ENCODE measurements at regions not wholly inside any gene's neighbourhood (a gene's known extent, or its start where the extent isn't known, plus 50 kb on each side); places are given as distances from the start of the nearest gene placed in this dataset.
"Not testable (repeated sequence)": the region's sequence is repeated elsewhere in the genome, so short reads cannot be mapped to it uniquely, and the experiment has no call there.

DNA sequence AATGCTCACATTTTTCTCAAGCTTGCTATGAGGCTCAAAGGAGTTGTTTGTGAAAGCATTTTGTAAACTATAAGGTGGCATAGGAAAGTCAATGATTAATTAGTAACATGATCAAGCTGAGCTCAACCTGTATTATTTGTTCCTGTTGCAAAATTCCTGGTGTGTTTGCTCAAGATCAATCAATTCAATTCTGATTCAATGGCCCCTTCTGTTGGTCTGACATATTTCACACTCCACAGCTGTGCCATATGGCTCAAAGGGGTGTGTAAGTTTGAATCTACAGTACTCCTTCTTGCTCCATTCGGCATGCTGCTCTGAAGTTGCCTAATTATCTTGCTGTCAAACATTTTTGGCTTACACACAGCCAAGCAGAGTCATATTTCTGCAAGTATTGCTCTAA is 341.6 kb upstream of the LRP1B start:
- DNase-seq, result no peak

DNA sequence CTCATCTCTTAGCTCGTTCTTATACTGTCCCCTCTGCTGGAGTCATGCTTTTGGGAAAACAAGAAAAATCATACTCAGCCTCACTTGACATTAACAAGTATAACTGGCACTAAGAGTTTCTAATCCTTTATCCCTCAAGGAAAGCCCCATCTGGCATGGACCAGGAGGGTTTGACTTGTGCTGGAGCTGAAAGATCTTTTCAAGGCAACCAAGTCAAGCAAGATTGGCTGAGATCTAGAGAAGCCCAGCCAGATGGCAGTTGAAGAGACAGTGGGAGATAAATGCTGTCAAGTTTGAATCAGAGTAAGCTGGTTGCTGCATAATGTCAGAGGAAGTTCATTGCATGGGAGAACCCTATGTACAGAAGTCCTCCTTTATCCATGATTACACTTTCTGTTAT is 336.5 kb upstream of the LRP1B start:
- no peak for DNase-seq

DNA sequence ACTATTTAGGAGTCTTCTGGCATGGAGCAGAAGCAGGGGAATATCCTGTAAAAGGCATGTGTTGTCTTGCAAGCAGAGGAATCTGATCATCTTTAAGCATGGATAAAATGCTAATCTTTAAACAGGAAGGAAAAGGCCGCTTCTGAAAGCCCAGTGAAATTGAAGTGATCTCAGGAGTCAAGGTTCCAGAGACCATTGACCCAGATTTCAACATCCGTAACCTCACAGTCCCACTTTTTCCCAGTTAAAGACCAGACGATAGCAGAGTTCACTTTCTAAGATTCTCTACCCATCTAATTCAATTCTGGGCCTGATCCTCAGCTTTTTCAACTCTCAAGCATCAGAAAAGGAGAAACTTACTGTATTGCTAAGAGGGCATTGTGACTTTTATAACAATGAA is 332.2 kb upstream of the LRP1B start:
- DNase-seq, result no peak

- DNase-seq, result no peak
Observed at GRCh38 chr2:142462306-142462705, 331.5 kb upstream of the LRP1B start.

DNA sequence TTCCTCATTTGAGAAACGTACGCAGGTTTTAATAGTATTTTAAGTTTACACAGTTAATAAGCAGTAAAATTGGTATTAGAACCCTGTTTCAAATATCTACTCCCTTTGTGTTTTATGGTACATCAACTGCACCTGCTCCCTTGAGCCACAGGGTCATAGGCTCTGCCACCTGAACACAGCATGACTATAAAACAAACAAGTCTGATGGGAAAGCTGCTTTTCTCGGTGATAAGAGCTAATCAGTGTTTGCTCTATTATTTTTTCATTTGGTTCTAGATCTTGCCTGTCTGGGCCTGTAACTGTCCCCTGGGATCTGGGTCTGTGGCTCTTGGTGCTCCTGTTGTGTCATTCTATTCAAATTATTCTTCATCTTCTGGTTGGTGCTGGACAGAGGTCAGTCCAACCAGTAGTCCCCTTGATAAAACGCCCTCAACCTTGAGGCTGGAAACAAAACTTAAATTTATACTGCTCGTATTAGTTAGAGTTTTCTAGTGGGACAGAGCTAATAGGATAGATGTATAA is 314.8 kb upstream of the LRP1B start:
- DNase-seq, result no peak

DNA sequence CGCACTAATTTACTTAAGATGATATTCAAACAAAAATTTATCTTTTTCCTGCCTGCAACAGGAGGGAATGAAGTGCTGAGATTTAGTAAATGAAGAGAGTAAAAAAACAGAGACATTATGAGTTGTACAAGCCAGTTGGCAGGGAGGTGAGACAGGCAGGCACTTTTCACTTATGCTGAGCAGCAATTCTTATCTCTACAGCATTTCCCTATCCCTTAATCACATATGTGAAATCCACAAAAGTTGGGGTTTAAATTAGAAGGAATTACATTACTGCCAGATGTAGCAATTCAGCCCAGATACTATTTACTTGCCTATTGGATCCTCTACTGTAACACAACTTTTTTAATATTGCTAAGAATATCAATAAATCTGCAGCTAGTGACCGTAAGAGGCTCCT is 314.2 kb upstream of the LRP1B start:
- no peak for DNase-seq

GRCh38 chr2:142435847-142436246 is 305.0 kb upstream of the LRP1B start:
- no peak for DNase-seq

- DNase-seq, result no peak
Observed at GRCh38 chr2:142426064-142426463, 295.2 kb upstream of the LRP1B start.

GRCh38 chr2:142425551-142425950 is 294.7 kb upstream of the LRP1B start:
- DNase-seq, result no peak

- no peak for DNase-seq
Observed at GRCh38 chr2:142423603-142424002, 292.8 kb upstream of the LRP1B start.

DNA sequence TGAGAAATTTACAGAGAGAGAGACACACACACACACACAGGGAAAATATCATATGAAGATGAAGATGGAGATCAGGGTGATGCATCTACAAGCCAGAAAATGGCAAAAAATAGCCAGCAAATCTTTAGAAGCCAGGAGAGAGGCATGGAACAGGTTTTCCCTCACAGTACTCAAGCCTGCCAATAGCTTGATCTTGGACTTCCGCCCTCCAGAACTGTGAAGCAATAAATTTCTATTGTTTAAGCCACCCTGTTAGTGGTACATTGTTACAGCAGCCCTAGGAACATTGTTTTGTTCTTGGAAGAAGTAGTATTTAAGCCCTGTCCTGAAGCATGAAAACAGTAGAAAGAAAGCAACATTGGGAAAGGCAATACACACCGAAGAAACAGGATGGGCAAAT is 292.0 kb upstream of the LRP1B start:
- DNase-seq, result no peak

DNA sequence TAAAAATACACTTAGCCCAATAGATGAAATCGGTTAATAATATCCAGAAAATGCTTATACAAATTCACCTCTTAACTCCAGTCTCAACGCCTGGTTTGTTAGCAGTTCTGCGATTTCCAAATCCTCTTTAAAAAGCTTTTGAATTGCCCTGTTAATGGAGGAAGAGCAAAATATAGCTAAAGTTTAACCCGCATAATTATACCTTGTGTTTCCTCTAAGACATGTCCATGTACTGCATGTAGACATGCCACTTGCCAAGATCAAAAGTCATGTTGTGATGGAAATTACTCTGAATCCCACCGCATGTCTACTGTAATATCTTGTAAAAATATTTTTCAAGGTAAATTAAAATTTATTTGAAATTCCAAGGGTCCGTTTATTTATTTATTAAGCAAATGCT is 291.2 kb upstream of the LRP1B start:
- no peak for DNase-seq

GRCh38 chr2:142418699-142419098 is 287.9 kb upstream of the LRP1B start:
- not testable (repeated sequence) for DNase-seq

DNA sequence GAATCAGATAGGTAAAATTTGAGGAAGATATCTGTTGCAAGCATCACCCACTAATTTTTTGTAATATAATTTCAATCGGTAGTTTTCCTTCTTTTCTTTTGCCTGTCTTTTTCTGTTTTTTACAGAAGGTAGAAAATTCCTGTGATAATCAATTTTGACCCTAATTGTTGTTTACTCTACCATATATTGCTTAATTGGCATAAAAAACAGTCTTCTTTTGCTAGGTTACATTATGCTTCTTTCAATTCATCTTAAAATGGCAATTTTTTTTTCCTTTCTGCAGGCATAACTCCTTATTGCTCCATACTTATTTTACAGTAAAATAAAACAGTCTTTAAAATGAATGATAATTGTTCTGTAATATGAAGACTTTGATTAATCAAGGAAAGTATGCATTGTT is 286.2 kb upstream of the LRP1B start:
- no peak for DNase-seq

GRCh38 chr2:142415461-142415860 is 284.6 kb upstream of the LRP1B start:
- no peak for DNase-seq

- DNase-seq, result no peak
Observed at GRCh38 chr2:142398212-142398611, 267.4 kb upstream of the LRP1B start.

- no peak for DNase-seq
Observed at GRCh38 chr2:142395291-142395690, 264.5 kb upstream of the LRP1B start.

DNA sequence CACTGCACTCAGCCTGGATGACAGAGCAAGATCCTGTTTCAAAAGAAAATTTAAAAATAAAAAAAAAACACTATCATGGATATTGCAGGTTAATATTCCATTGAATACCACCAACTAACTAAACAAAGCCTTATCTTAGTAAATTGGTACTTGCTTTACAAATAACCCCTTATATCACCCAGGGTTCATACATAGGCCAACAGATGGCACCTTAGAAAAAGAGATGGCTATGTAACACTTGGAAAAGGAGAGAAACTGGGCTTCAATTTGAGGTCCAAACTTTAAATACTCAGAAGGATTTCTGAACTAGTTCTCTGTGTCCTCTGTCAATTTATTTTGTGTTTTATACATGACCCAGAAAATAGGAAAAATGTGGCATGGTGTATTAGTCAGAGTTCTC is 249.6 kb upstream of the LRP1B start:
- no peak for DNase-seq

DNA sequence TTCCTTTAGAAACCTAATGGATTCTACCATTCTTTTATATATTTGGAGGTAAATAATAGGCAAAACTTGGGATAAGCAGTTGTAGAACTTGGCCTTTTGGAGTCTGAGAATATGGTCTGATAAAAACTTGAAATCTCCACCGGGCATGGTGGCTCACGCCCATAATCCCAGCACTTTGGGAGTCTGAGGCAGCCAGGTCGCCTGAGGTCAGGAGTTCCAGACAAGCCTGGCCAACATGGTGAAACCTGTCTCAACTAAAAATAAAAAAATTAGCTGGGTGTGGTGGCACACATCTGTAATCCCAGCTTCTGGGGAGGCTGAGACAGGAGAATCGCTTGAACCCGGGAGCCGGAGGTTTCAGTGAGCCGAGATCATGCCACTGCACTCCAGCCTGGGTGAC is 231.3 kb upstream of the LRP1B start:
- not testable (repeated sequence) for DNase-seq

DNA sequence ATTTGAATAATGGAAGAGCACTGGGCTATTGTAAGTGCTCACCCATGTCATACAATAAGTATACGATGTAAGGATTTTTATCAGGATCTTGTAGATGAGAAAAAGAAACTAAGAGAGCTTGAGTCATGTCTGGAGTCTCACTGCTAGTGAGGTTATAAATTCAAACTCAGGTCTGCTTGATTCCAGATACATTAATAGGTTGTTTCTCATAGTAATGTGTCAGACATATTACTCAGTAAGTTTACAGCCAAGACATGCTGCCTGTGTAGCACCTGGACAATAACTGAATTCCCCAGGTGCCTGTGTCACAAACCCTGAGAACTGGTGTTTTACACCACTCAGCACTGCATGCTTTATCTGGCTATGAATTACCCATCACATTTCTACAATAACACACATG is 216.9 kb upstream of the LRP1B start:
- no peak for DNase-seq

DNA sequence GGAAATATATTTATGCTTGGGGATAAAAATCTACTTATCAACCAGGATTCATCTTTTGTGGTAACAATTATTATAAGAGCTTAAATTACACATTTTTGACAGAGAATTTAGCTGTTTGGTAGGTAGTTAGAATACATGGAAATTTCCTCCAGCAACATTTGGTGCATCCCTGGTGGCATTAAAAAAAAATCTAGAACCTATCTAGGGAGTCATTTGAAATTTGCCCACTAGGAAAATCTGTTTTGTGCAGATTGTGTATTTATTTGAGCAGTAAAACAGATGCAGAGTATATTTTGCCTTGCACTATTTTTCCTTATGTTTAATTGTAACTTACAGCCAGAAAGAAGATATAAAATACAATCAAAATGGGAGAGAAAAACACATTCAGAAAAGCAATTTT is 208.4 kb upstream of the LRP1B start:
- no peak for DNase-seq

GRCh38 chr2:142332196-142332595 is 201.4 kb upstream of the LRP1B start:
- DNase-seq, result no peak

GRCh38 chr2:142330458-142330857 is 199.6 kb upstream of the LRP1B start:
- DNase-seq, result no peak

DNA sequence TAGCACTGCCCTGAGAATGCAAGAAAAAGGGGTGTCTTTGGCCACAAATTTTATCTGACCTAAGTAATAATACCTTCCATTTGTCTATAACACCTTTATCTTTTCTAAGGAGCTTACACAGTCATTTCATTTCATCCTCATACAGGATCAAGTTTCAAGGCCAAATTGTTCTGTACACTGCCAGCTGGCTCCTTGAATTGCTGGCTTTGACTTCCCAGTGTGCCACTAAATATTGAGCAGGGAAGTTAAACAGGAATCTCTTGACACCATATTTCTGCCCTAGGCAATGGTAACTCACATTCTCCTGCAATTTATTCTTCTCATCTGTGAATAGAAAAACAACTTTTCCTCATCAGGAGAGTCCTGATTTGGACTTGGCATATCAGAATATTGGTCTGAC is 195.1 kb upstream of the LRP1B start:
- no peak for DNase-seq

DNA sequence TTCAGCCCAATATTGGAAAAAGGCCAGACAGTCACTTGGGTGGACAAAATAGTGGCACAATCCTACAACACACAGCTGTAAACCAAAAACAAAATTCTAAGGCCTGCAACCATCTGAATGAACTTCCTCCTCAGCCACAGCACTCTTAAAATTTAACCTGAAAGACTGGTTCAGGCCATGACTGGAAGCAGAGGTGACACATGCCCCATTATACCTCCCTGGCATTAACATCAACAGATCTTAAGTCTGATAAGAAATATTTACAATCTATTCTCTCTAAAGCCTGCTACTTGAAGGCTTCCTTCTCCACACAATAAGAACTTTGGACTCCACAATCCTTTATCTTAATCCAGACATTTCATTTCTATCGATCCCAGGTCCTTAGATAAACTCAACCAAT is 192.4 kb upstream of the LRP1B start:
- DNase-seq, result no peak

All from suppressor macrophage (primary cell).